SK-N-SH (cell line): ENCODE measurements at regions not wholly inside any gene's neighbourhood (a gene's known extent, or its start where the extent isn't known, plus 50 kb on each side); places are given as distances from the start of the nearest gene placed in this dataset.

ENCODE experiments used
- CTCF ChIA-PET: fragments of 300-600, 350-600 bp; formaldehyde crosslinking; extraction: SDS; loops from one replicate; lab custom pipeline; 2021; lab: Yijun Ruan, JAX
- POLR2A ChIA-PET: fragments of 350-600 bp; sonication (Branson Sonifier 250); formaldehyde crosslinking; extraction: SDS; loops from one replicate; lab custom pipeline; 2020; ENCODE audit warnings: antibody characterized with exemption, inconsistent platforms; lab: Yijun Ruan, JAX
- DNase-seq: peaks from one replicate; pipeline ENCODE4 v3.0.0; 2012
- H2AFZ ChIP-seq: fragments of 200-600 bp; sonication (generic); 2 replicates; pipeline ENCODE4 v1.8.1; 2016; ENCODE audit warnings: antibody characterized with exemption, mild to moderate bottlenecking, low read depth
- H3F3A ChIP-seq: fragments of 200-600 bp; sonication (generic); replicated peaks from 2 replicates; pipeline ENCODE3; 2016; ENCODE audit warnings: antibody characterized with exemption, mild to moderate bottlenecking; ENCODE audit not compliant: insufficient read depth
- H3K27ac ChIP-seq, 2 experiments: fragments of 200-500 bp in 1 of 2; fragments of 200-600 bp in 1 of 2; sonication (Bioruptor generic) in 1 of 2; sonication (generic), shearing (Covaris generic) in 1 of 2; 2 replicates each; pipeline versions ENCODE4 v1.5.1 to v1.6.1; 2014 to 2016; ENCODE audit warnings: low read depth in 2 of 2, inconsistent platforms in 1 of 2, low read length in 1 of 2, mild to moderate bottlenecking in 1 of 2, mixed read lengths in 1 of 2
- H3K27me3 ChIP-seq: fragments of 200-600 bp; sonication (generic), shearing (Covaris generic); 2 replicates; pipeline ENCODE4 v1.6.1; 2016; ENCODE audit warnings: mixed run types; ENCODE audit not compliant: insufficient read depth
- H3K36me3 ChIP-seq, 2 experiments: fragments of 200-500 bp in 1 of 2; fragments of 200-600 bp in 1 of 2; sonication (Bioruptor generic) in 1 of 2; sonication (generic) in 1 of 2; replicated peaks in 1 of 2; 2 replicates each; pipeline versions ENCODE3 to v1.5.1; 2014 to 2016; ENCODE audit warnings: low read length in 1 of 2, mild to moderate bottlenecking in 1 of 2; ENCODE audit not compliant: insufficient read depth in 2 of 2, control insufficient read depth in 1 of 2
- H3K4me1 ChIP-seq, 2 experiments: fragments of 200-500 bp in 1 of 2; fragments of 200-600 bp in 1 of 2; sonication (Bioruptor generic) in 1 of 2; sonication (generic), shearing (Covaris generic) in 1 of 2; 2 replicates each; pipeline versions ENCODE4 v1.5.1 to v1.6.1; 2014 to 2016; ENCODE audit warnings: low read depth in 1 of 2, low read length in 1 of 2, mixed run types in 1 of 2; ENCODE audit not compliant: insufficient read depth in 2 of 2, control insufficient read depth in 1 of 2
- H3K4me2 ChIP-seq: fragments of 200-600 bp; sonication (generic), shearing (Covaris generic); 2 replicates; pipeline ENCODE4 v1.6.1; 2017; ENCODE audit warnings: mixed run types
- H3K4me3 ChIP-seq, 2 experiments: fragments of 200-500 bp in 1 of 2; fragments of 200-600 bp in 1 of 2; sonication (Bioruptor generic) in 1 of 2; sonication (generic), shearing (Covaris generic) in 1 of 2; 2 replicates each; pipeline versions ENCODE4 v1.5.1 to v1.8.1; 2014 to 2016; ENCODE audit warnings: low read depth in 2 of 2, inconsistent platforms in 1 of 2, low read length in 1 of 2, mild to moderate bottlenecking in 1 of 2, mixed read lengths in 1 of 2, moderate library complexity in 1 of 2
- H3K79me2 ChIP-seq: fragments of 200-600 bp; sonication (generic); 2 replicates; pipeline ENCODE4 v1.8.1; 2017; ENCODE audit warnings: mild to moderate bottlenecking; ENCODE audit not compliant: insufficient read depth
- H3K9ac ChIP-seq: fragments of 200-600 bp; sonication (generic); 2 replicates; pipeline ENCODE4 v1.6.1; 2017; ENCODE audit warnings: mixed run types
- H3K9me2 ChIP-seq: fragments of 200-600 bp; sonication (generic); 2 replicates; pipeline ENCODE4 v1.6.1; 2017; ENCODE audit warnings: mixed run types
- H3K9me3 ChIP-seq: fragments of 200-600 bp; sonication (generic); 2 replicates; pipeline ENCODE4 v1.6.1; 2017; ENCODE audit warnings: mixed run types, mild to moderate bottlenecking, moderate library complexity
- H4K20me1 ChIP-seq: fragments of 200-600 bp; sonication (generic); 2 replicates; pipeline ENCODE4 v1.6.1; 2017; ENCODE audit warnings: mild to moderate bottlenecking, mixed run types; ENCODE audit not compliant: insufficient read depth
- CTCF ChIP-seq: fragments of 200-600 bp; sonication (generic); IDR thresholded peaks from 2 replicates; pipeline ENCODE4 v1.6.1; 2017; ENCODE audit warnings: antibody characterized with exemption, mild to moderate bottlenecking, moderate library complexity
- EZH2phosphoT487 ChIP-seq: fragments of 200-600 bp; sonication (generic); IDR thresholded peaks from 2 replicates; pipeline ENCODE4 v1.6.1; 2017; ENCODE audit warnings: low read depth, mixed run types, mild to moderate bottlenecking, antibody characterized with exemption, moderate library complexity, borderline replicate concordance
- GABPA ChIP-seq: IDR thresholded peaks from 2 replicates; pipeline ENCODE4 v1.4.0; 2012; ENCODE audit warnings: low read depth, mild to moderate bottlenecking
- GATA2 ChIP-seq: sonication (generic); formaldehyde crosslinking; IDR thresholded peaks from 2 replicates; pipeline ENCODE4 v1.5.0; 2020; ENCODE audit warnings: mild to moderate bottlenecking, missing genetic modification reagents
- IRF3 ChIP-seq: fragments of 150-350 bp; IDR thresholded peaks from 2 replicates; pipeline ENCODE4 v1.6.1; 2016; ENCODE audit warnings: mild to moderate bottlenecking, low read depth, low read length
- JUND ChIP-seq: IDR thresholded peaks from 2 replicates; pipeline ENCODE4 v1.4.0; 2012
- MAX ChIP-seq: IDR thresholded peaks from 2 replicates; pipeline ENCODE4 v1.4.0; 2012; ENCODE audit warnings: low read depth
- NRF1 ChIP-seq: IDR thresholded peaks from 2 replicates; pipeline ENCODE4 v1.6.1; 2012; ENCODE audit warnings: low read depth, mild to moderate bottlenecking, low read length
- PBX3 ChIP-seq: IDR thresholded peaks from 2 replicates; pipeline ENCODE4; 2012
- POLR2AphosphoS5 ChIP-seq: IDR thresholded peaks from 2 replicates; pipeline ENCODE4 v1.6.1; 2012; ENCODE audit warnings: low read depth, low read length
- RCOR1 ChIP-seq: fragments of 150-350 bp; IDR thresholded peaks from 2 replicates; pipeline ENCODE4 v1.6.1; 2017; ENCODE audit warnings: antibody characterized with exemption, low read length
- REST ChIP-seq: IDR thresholded peaks from 2 replicates; pipeline ENCODE4 v1.6.1; 2012; ENCODE audit warnings: mild to moderate bottlenecking, low read depth, low read length, moderate library complexity
- SIN3A ChIP-seq: IDR thresholded peaks from 2 replicates; pipeline ENCODE4 v1.6.1; 2012; ENCODE audit warnings: low read depth, mild to moderate bottlenecking, low read length, moderate library complexity, borderline replicate concordance
- SMC3 ChIP-seq: IDR thresholded peaks from 2 replicates; pipeline ENCODE4 v1.6.1; 2012; ENCODE audit warnings: low read depth, low read length, improper control_type of control experiment
- TCF12 ChIP-seq: IDR thresholded peaks from 2 replicates; pipeline ENCODE4 v1.4.0; 2012
- USF1 ChIP-seq: IDR thresholded peaks from 2 replicates; pipeline ENCODE4 v1.4.0; 2012; ENCODE audit warnings: low read depth, borderline replicate concordance
- USF2 ChIP-seq: fragments of 150-350 bp; IDR thresholded peaks from 2 replicates; pipeline ENCODE4 v1.6.1; 2017; ENCODE audit warnings: antibody characterized with exemption, low read length, low read depth, borderline replicate concordance
- WGBS: methylation state at CpG from one replicate; pipeline ENCODE4 v1.1.6; 2017; ENCODE audit warnings: low lambda C conversion rate; 5-methylcytosine and 5-hydroxymethylcytosine counted together

GRCh38 chr4:138444260-138444659, 202.1 kb upstream of the SLC7A11 start (continued):
- TF ChIP-seq REST (no peak), EZH2phosphoT487 (no peak), TCF12 (no peak), SIN3A (no peak), CTCF (no peak), IRF3 (no peak)

- ChIA-PET CTCF (no interaction called here), POLR2A (no interaction called here)
- Histone ChIP-seq H2AFZ (peak overlapping the region; percentile 66), H3K9me2 (no peaks in the 10 kb centered on the region), H3K27me3 (no peaks in the 10 kb centered on the region), H4K20me1 (no peaks in the 10 kb centered on the region), H3K79me2 (no peaks in the 10 kb centered on the region), H3K9ac (0 out of 2 replicates have a peak overlapping the region, but pooled peaks have one; percentile 6), H3K27ac (peak overlapping the region in 1 of 2 experiments; percentile 77; a peak in 2 of 4 replicates), H3K9me3 (peaks cover 2% of the 10 kb centered on the region; the same call in 1 of the 2 replicates), H3K4me3 (peak overlapping the region in 1 of 2 experiments; percentile 1; a peak in 1 of 4 replicates), H3K4me1 (peaks cover 0 to 19% of the 10 kb centered on the region in 2 experiments; a peak in 2 of 4 replicates), H3K4me2 (peak overlapping the region; percentile 47), H3K36me3 (no peaks in the 10 kb centered on the region), H3F3A (peaks cover 22% of the 10 kb centered on the region)
- no peak for DNase-seq
- WGBS: 19% methylated on average over 5 of the region's 5 CpGs
- no peak for TF ChIP-seq SMC3
- TF ChIP-seq RCOR1: no peak
- TF ChIP-seq NRF1: no peak
- TF ChIP-seq POLR2AphosphoS5: no peak
- TF ChIP-seq PBX3: peak; percentile 67
- TF ChIP-seq MAX: no peak
- peak; percentile 67 for TF ChIP-seq JUND
- TF ChIP-seq REST: no peak
- TF ChIP-seq USF2: no peak
- no peak for TF ChIP-seq GATA2 (CRISPR knock-in tag)
- no peak for TF ChIP-seq USF1
- peak; percentile 53 for TF ChIP-seq TCF12
- no peak for TF ChIP-seq GABPA
Measured at GRCh38 chr4:138439143-138439581, 197.0 kb upstream of the SLC7A11 start.
